ENCODE measurements at regions not wholly inside any gene's neighbourhood (a gene's known extent, or its start where the extent isn't known, plus 50 kb on each side); places are given as distances from the start of the nearest gene placed in this dataset.

DNA sequence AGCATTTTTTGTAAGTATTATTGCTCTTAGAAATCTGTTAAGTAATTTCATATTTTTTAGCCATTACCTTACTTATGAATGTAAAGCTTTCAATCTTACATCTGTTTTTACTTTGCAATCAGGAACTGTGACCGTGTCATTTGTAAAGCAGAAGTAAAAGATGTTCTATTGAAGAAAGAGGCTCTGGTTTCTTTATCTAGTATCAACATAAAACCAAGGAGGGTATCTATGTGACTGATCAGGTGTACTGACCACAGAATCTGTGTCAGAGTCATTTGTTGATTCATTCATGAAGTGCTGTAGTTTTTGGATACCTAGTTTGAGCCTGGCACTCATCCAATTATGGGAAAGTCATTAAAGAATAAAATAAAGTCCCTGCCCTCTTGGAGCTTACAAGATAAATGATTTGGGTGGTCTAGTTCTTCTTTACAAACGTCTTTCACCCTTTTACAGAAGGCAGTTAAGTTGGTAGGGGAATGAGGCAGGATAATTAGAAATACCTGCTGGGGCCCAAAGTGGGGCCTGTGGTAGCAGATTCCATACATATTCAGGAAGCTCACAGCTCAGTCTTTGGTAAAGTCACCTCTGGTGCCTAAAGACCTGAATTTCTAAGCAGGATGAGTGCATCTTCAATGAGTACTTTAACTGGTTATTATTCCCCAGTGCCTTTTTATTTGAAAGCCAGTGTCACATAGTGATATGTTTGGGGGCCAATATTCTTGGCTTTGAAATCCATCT, 260.6 kb upstream of the NT5C1B start:
- Histone ChIP-seq H3K4me2 (ENCODE audit: low read depth, low read length) (no peak overlapping the region), H3K9ac (ENCODE audit: low read depth, low read length) (no peak overlapping the region), H2BK15ac (ENCODE audit: low read depth, low read length) (no peak overlapping the region), H4K5ac (ENCODE audit: low read depth, low read length) (no peak overlapping the region), H2BK5ac (ENCODE audit: low read depth, low read length, poor library complexity, severe bottlenecking) (no peak overlapping the region), H3K4me1 (ENCODE audit: control insufficient read depth, insufficient read depth, low read length) (no peaks in the 10 kb centered on the region), H3K18ac (ENCODE audit: low read depth, low read length) (no peak overlapping the region), H2BK120ac (ENCODE audit: low read depth, low read length) (no peak overlapping the region), H2BK20ac (ENCODE audit: low read depth, low read length) (no peak overlapping the region), H3K4me3 (ENCODE audit: insufficient read depth, low read depth, low read length) (no peak overlapping the region), H4K20me1 (ENCODE audit: insufficient read depth, low read length) (no peaks in the 10 kb centered on the region), H3K27ac (ENCODE audit: insufficient read depth, low read length) (no peak overlapping the region), H4K91ac (ENCODE audit: insufficient read depth, low read depth, low read length) (no peak overlapping the region), H2AFZ (replicated peaks; ENCODE audit: low read length, poor library complexity) (no peak overlapping the region), H3K4ac (ENCODE audit: low read depth, low read length) (no peak overlapping the region), H3K36me3 (ENCODE audit: control insufficient read depth, insufficient read depth, low read length) (no peaks in the 10 kb centered on the region), H3K27me3 (ENCODE audit: control insufficient read depth, insufficient read depth, low read length) (no peaks in the 10 kb centered on the region), H3K9me1 (ENCODE audit: insufficient read depth, low read length) (no peaks in the 10 kb centered on the region), H3K14ac (replicated peaks; ENCODE audit: low read depth, low read length) (no peak overlapping the region), H3K9me3 (ENCODE audit: control insufficient read depth, insufficient read depth, low read length) (no peaks in the 10 kb centered on the region), H3K56ac (ENCODE audit: extremely low read depth, insufficient read depth, low read length) (no peak overlapping the region), H3K79me1 (ENCODE audit: low read depth in 1 of 2, low read length in 2 of 2) (no peaks in the 10 kb centered on the region), H3K23ac (ENCODE audit: low read depth, low read length) (no peak overlapping the region), H4K8ac (ENCODE audit: low read depth in 2 of 2, low read length in 2 of 2) (no peak overlapping the region), H2AK5ac (ENCODE audit: low read depth, low read length) (no peak overlapping the region), H2AK9ac (replicated peaks; ENCODE audit: low read depth, low read length, poor library complexity) (no peak overlapping the region)
- CTCF ChIA-PET: no interaction called here
- no peak for TF ChIP-seq MAZ (IDR thresholded peaks at IDR 0.05; ENCODE audit: borderline replicate concordance, low read depth, low read length)
- TF ChIP-seq, protein P1, sequence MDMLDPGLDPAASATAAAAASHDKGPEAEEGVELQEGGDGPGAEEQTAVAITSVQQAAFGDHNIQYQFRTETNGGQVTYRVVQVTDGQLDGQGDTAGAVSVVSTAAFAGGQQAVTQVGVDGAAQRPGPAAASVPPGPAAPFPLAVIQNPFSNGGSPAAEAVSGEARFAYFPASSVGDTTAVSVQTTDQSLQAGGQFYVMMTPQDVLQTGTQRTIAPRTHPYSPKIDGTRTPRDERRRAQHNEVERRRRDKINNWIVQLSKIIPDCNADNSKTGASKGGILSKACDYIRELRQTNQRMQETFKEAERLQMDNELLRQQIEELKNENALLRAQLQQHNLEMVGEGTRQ (IDR thresholded peaks at IDR 0.05; ENCODE audit: low read depth, low read length): no peak
- ATAC-seq (ENCODE audit: low read depth) (no peak), DNase-seq (no peak)
- no TSS peak for BruUV-seq (replicated peaks)
- POLR2A ChIA-PET (ENCODE audit: unreplicated experiment): interaction anchor here (0.6 kb wide), 1 partner anchor 610 kb away, joined by 3 read pairs; no protein-coding TSS in a partner anchor
- intact Hi-C loops (cut with micrococcal nuclease) (no loop called here), in situ Hi-C loops (cut with MboI; ENCODE audit: low sequenced_read_pairs) (no loop called here), dilution Hi-C loops (cut with HindIII; ENCODE audit: low sequenced_read_pairs, unreplicated experiment) (no loop called here)
- no CpG with 5 or more reads among the region's 2 CpGs for WGBS, 2 experiments (ENCODE audit: extremely low coverage in 2 of 2, insufficient read length in 1 of 2)

Measured in IMR-90 (cell line).